Stimulated activated CD8-positive, alpha-beta memory T cell treated with anti-CD3 and anti-CD28 coated beads, Interleukin-4, amount 100 ng/mL, for 4 hours (primary cell): ENCODE measurements at regions not wholly inside any gene's neighbourhood (a gene's known extent, or its start where the extent isn't known, plus 50 kb on each side); places are given as distances from the start of the nearest gene placed in this dataset.
"Not testable (repeated sequence)": the region's sequence is repeated elsewhere in the genome, so short reads cannot be mapped to it uniquely, and the experiment has no call there.

Experiments used
- DNase-seq, 2 donors: peaks; one replicate each; pipeline ENCODE4 v3.0.0-alpha.2; 2020; ENCODE audit warnings: low read depth in 2 of 2, low spot score in 1 of 2

GRCh38 chr22:27323661-27324060, 477.9 kb downstream of the MN1 start:
- DNase-seq: no peak

GRCh38 chr22:27324908-27325307, 476.6 kb downstream of the MN1 start:
- DNase-seq: not testable (repeated sequence)

GRCh38 chr22:27327497-27327896, 474.1 kb downstream of the MN1 start:
- DNase-seq: no peak

DNA sequence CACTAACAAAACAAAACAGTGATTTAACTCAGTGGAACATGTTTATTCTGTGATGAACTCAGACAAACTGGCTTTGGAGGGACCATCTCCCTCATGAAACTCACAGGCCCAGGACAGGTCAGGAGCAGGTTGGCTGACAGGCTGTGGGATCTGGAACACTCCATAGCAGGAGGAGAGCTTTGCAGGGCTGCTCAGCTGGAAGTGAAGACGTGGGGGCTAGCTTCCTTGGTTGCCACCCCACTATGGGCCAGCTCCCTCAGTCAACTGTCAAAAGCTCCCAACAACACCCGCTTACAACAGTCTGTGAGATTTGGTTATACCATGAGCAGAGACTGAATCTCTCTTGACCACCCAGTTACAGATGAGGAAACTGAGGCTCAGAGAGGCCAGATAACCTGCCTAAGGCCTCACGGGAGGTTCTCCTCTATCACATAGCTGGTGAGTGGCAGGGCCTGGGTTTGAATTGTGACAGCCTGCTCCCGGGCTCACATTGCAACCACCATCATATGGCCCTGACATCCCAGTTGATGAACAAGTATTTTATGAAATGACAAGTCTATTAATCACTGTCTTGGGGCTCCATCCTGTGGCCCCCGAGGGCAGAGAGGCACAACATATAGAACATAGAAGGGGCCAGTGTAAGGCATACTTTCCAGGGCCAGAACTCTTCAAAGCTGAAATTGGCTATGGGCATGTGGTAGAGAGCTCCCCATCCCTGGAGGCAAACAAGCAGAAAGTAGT, 473.4 kb downstream of the MN1 start:
- no peak for DNase-seq

DNA sequence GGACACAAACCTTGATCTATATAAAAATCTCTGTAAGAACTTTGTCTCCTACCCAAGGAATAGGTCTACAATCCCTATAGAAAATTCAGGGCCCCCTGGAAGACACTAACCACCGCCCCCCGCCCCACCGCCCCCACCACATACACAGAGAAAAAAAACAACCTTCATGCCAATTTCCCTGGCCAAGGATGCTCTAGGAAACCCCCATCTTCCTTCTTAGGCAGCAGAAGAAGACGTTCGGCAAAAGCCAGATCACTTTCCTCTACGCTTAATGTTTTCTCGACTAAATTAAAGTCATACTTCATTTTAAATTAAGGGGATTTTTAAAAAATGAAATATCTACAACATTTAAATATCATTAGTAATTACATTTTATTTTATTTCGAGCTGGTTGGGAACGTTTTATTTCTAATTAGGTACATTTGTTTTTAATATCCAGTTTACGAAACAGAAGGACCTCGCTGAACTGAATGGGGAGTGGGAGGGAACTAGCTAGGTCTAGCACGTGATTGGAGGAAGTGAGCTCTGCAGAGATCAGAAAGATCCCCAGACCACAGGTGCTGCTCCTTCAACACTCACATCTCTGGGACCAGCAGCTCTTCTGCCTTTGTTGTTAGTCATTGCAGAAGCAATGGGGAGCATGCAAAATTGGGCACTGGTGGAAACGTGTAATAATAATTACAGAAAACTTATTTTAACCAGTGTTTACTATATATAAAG, 472.3 kb downstream of the MN1 start:
- no peak for DNase-seq

- DNase-seq: no peak
These were observed 471.4 kb downstream of the MN1 start for GRCh38 chr22:27329966-27330645.

DNA sequence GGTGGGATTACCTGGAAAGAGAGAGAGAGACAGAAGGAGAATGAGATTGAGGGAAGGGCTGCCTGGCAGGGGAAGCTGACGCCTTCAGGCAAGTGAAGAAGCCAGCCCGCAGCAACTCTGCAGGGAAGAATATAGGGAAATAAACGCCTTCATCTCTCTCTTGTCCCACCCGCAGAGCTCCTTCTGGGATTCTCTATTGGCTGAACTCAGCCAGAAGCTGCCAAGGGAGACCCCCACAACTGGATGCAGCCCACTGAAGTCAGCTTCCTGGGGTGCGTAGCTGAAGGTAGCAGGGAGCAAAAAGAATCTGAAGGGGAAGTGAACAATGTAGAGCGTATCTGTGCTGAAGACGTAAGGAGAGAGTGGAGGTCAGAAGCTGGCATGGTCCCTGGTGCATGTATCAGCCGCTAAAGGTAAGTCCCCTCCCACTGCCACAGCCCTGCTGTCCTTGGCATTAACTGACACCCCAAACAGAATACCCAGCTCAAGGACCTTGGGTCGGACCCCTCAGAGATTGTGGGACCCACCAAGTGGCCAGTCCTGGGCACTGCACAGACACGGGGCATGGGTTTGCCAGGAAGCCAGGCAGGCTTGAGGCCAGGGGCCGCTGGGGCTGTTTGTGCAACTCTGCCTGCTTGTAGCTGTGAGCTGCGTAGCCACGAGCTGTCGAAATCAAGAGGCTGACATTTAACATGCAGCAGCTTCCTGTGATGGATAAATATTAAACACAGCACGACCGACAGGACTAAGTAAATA, 469.9 kb downstream of the MN1 start:
- DNase-seq: no peak

GRCh38 chr22:27335102-27335660, 466.4 kb downstream of the MN1 start:
- DNase-seq: no peak

DNA sequence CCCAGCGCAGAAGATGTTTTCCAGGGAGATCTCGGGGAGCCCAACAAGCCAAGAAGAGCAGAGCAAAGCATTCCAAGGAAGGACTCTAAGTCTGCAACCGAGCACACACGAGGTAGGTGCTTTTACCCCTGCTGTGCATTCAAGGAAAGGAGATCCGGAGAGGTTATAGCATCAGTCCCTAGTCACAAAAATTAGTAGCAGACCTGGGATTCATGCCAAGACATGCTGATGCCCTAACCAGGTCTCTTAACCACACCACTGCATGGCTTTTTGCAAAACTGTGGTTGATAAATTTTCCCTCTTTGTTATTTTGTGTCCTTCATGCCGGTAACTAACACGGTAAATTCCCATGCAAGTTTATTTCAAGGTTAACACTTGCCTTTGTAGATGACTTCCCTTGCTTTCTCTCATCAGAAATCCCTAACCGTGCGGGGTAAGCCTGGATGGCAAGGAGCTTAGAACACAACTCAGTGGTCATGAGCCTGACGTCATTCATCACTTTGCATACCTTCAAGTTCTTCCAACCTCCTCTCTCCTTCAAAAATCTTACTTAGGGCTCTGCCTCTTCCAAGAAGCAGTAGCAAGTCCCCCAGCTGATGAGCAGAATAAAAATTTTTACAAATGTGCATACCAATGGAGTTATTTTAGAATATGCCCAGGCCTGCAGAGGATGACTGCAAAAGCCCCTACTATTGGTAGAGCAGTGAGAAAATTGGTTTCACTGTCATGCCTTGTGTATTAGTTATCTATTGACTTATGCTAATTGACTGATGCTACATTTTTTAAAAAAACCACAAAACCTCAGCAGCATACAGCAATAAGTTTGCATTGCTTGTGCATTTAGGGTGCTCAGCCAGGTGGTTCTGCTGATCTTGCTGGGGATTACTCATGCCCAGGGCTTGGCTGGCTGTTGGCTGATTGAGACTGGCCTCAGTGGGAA, 465.1 kb downstream of the MN1 start:
- DNase-seq: no peak

GRCh38 chr22:27337676-27338075, 463.9 kb downstream of the MN1 start:
- DNase-seq: no peak

GRCh38 chr22:27340047-27340446, 461.5 kb downstream of the MN1 start:
- DNase-seq: no peak

DNA sequence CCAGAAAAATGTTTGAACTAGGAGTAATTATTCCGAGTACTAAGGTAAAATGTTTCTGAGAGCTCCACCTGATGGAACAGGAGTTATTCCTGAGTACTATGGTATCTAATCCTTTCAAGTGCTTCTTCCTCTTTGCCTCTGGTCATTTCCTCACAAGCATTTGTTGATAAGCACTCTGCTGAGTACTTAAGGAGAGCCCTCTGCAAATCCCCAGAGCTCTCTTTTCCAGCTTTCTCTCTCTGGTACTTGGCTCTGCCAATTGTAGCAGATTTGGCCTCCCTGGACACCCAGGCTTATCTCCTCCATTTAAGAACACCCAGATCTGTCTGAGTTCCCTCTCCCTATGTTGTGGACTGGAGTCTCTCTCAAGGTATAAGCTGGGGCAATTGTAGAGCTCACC, 457.0 kb downstream of the MN1 start:
- no peak for DNase-seq

GRCh38 chr22:27345691-27346090, 455.9 kb downstream of the MN1 start:
- no peak for DNase-seq

DNA sequence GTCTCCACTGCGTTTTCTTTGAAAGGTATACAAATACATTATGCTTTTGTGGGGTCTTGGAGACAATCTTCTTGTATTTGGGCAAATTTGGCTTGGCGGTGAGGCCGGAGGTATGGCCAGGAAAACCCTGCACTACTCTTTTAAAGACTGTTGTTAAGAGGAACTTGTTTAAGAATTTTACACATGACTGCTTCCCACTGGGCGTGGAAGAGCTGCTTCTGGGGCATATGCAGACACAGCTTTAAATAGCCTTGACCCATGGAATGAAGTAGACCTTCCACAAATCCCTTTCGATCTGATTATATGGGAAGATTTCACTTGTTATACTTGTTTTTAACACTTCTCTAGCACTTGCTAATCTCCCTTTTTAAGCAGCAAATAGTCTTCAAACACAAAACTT, 453.6 kb downstream of the MN1 start:
- DNase-seq: no peak

GRCh38 chr22:27348634-27349033, 452.9 kb downstream of the MN1 start:
- DNase-seq: no peak

- no peak for DNase-seq
These were observed 452.1 kb downstream of the MN1 start for GRCh38 chr22:27349456-27349855.

DNA sequence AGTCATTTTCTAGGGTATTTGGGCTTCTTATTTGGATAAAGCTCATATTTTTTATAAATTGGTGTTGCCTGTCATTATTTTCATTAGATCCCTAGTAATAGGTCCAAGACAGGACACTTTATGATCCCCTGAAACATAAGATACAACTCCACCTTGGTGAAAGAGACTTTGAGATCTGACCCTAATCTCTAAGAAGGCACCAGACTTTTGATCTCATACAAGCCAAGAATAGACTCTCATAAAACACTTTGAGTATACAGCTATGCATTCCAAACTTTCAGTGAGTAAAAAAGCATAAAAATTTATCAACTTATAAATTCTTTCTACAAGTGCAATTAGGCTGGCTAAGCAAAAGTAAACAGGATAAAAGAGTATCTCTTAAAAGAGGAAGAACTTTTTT, 451.2 kb downstream of the MN1 start:
- DNase-seq: no peak

DNA sequence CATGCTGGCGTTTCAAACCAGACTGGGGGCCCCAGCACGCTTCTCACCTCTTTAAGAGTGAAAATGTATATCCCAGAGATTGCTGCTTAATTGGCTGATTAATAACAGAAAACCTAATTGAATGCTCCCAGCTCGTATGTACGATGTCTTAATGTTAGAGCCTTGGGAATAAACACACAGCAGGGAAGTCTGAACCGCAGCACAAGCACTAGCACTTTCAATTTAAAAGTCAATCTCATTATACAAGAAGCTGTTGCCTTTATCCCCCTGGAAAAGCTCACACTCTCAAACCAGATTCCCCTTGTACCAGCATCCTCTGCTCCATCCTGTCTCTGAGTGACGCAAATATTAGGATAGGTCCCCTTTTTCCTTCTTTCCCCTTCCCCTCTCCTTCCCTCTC, 449.1 kb downstream of the MN1 start:
- no peak for DNase-seq

GRCh38 chr22:27358096-27358870, 443.3 kb downstream of the MN1 start:
- DNase-seq: no peak
